PC-3 (cell line): ENCODE measurements at regions not wholly inside any gene's neighbourhood (a gene's known extent, or its start where the extent isn't known, plus 50 kb on each side); places are given as distances from the start of the nearest gene placed in this dataset.

Experiments
- ATAC-seq: fragments of 200-7000 bp; cut with Tn5 transposase; 2 replicates; pipeline ENCODE4 v1.9.1; 2020; ENCODE audit warnings: mild to moderate bottlenecking, moderate library complexity
- BruUV-seq: library from RNA; stranded (reverse); fragments of 400-500 nt; replicated peaks from 2 replicates; lab custom pipeline; 2021; lab: Mats Ljungman, UMichigan
- CTCF ChIA-PET: fragments of 300-600 bp; sonication (Branson Sonifier 250); formaldehyde crosslinking; loops from one replicate; lab custom pipeline; 2022; ENCODE audit warnings: antibody characterized with exemption; lab: Charles Lee
- POLR2A ChIA-PET: fragments of 300-600 bp; sonication (Branson Sonifier 250); formaldehyde crosslinking; loops from one replicate; lab custom pipeline; 2022; ENCODE audit warnings: antibody characterized with exemption; ENCODE audit not compliant: unreplicated experiment; lab: Charles Lee
- DNase-seq: peaks from one replicate; pipeline ENCODE4 v3.0.0-alpha.2; 2015
- H2AFZ ChIP-seq: fragments of 300-600 bp; sonication (generic); 2 replicates; pipeline ENCODE4 v1.6.0; 2016; ENCODE audit warnings: antibody characterized with exemption, low read length
- H3F3A ChIP-seq: fragments of 300-600 bp; sonication (generic); one replicate; pipeline ENCODE4 v1.6.0; 2017; ENCODE audit warnings: antibody characterized with exemption, low read length, control low read depth, mild to moderate bottlenecking; ENCODE audit not compliant: unreplicated experiment
- H3K27ac ChIP-seq: fragments of 300-600 bp; sonication (generic); 2 replicates; pipeline ENCODE4 v1.5.1; 2016; ENCODE audit warnings: mild to moderate bottlenecking, low read length
- H3K27me3 ChIP-seq: fragments of 300-600 bp; sonication (generic); 2 replicates; pipeline ENCODE4 v1.6.1; 2016; ENCODE audit warnings: low read length, mixed read lengths
- H3K36me3 ChIP-seq: fragments of 300-600 bp; sonication (generic); 2 replicates; pipeline ENCODE4 v1.6.1; 2016; ENCODE audit warnings: low read depth, mixed run types, low read length, mixed read lengths
- H3K4me1 ChIP-seq: fragments of 300-600 bp; sonication (generic); 2 replicates; pipeline ENCODE4 v1.5.1; 2016; ENCODE audit warnings: low read length; ENCODE audit not compliant: insufficient read depth
- H3K4me2 ChIP-seq: fragments of 300-600 bp; sonication (generic); 2 replicates; pipeline ENCODE4 v1.6.0; 2016; ENCODE audit warnings: low read length
- H3K4me3 ChIP-seq: fragments of 300-600 bp; sonication (generic); 2 replicates; pipeline ENCODE4 v1.5.1; 2016; ENCODE audit warnings: mild to moderate bottlenecking, low read length, mixed read lengths
- H3K79me2 ChIP-seq: fragments of 300-600 bp; sonication (generic); 2 replicates; pipeline ENCODE4 v1.6.1; 2017; ENCODE audit warnings: low read length, mixed read lengths
- H3K9ac ChIP-seq: fragments of 300-600 bp; sonication (generic); 2 replicates; pipeline ENCODE4 v1.6.0; 2016; ENCODE audit warnings: mild to moderate bottlenecking, low read length
- H3K9me2 ChIP-seq: fragments of 300-600 bp; sonication (generic); replicated peaks from 2 replicates; pipeline ENCODE4 v1.6.1; 2016; ENCODE audit warnings: mixed run types, low read length, mixed read lengths
- H3K9me3 ChIP-seq: fragments of 300-600 bp; sonication (generic); 2 replicates; pipeline ENCODE4 v1.6.1; 2016; ENCODE audit warnings: low read length, mixed read lengths
- H4K20me1 ChIP-seq: fragments of 300-600 bp; sonication (generic); 2 replicates; pipeline ENCODE4 v1.6.1; 2016; ENCODE audit warnings: low read length, mixed read lengths
- CTCF ChIP-seq: fragments of 300-600 bp; sonication (generic); conservative IDR thresholded peaks from 2 replicates; pipeline ENCODE4 v1.5.1; 2017; ENCODE audit warnings: antibody characterized with exemption, low read depth, mild to moderate bottlenecking, low read length
- EZH2 ChIP-seq: fragments of 300-600 bp; sonication (generic); IDR thresholded peaks from one replicate; pipeline ENCODE4 v1.6.1; 2017; ENCODE audit warnings: antibody characterized with exemption, mild to moderate bottlenecking, low read length; ENCODE audit not compliant: unreplicated experiment
- EZH2phosphoT487 ChIP-seq: fragments of 300-600 bp; sonication (generic); IDR thresholded peaks from 2 replicates; pipeline ENCODE4 v1.6.1; 2018; ENCODE audit warnings: mild to moderate bottlenecking, antibody characterized with exemption, low read length, borderline replicate concordance
- intact Hi-C: fragments of 100-400 bp; cut with micrococcal nuclease; formaldehyde crosslinking; loops from 2 replicates; pipeline ENCODE4 v1.9.0; 2023

- ChIA-PET POLR2A (no interaction called here), CTCF (no interaction called here)
- Histone ChIP-seq H3K9ac (no peak overlapping the region), H3K4me3 (no peak overlapping the region), H3K27ac (no peak overlapping the region), H3K79me2 (no peaks in the 10 kb centered on the region), H3K36me3 (no peaks in the 10 kb centered on the region), H2AFZ (no peak overlapping the region), H3K27me3 (peaks cover 28% of the 10 kb centered on the region), H3K4me1 (peaks cover 4% of the 10 kb centered on the region; the same call in 1 of the 2 replicates), H3K9me2 (no peaks in the 10 kb centered on the region), H4K20me1 (no peaks in the 10 kb centered on the region), H3K9me3 (no peaks in the 10 kb centered on the region), H3K4me2 (no peak overlapping the region), H3F3A (no peaks in the 10 kb centered on the region)
- TF ChIP-seq CTCF = no peak
- BruUV-seq = no TSS peak
- ATAC-seq = no peak
- intact Hi-C loops = no loop called here
- no peak for DNase-seq
Observed at GRCh38 chr2:41958775-41959174, 89.0 kb upstream of the PKDCC start.

- Histone ChIP-seq H3K27ac (no peak overlapping the region), H3K4me3 (no peak overlapping the region), H3K79me2 (no peaks in the 10 kb centered on the region), H2AFZ (no peak overlapping the region), H3K9ac (no peak overlapping the region), H3F3A (no peaks in the 10 kb centered on the region), H4K20me1 (no peaks in the 10 kb centered on the region), H3K36me3 (no peaks in the 10 kb centered on the region), H3K4me2 (no peak overlapping the region), H3K4me1 (peaks cover 11% of the 10 kb centered on the region; the same call in 1 of the 2 replicates), H3K27me3 (peaks cover 28% of the 10 kb centered on the region), H3K9me2 (no peaks in the 10 kb centered on the region), H3K9me3 (no peaks in the 10 kb centered on the region)
- no TSS peak for BruUV-seq
- ChIA-PET CTCF (no interaction called here), POLR2A (no interaction called here)
- intact Hi-C loops = no loop called here
- ATAC-seq = no peak
- no peak for TF ChIP-seq EZH2phosphoT487
- DNase-seq = no peak
Observed at GRCh38 chr2:41959760-41960159, 88.1 kb upstream of the PKDCC start.

- Histone ChIP-seq H3K27me3 (peaks cover 28% of the 10 kb centered on the region), H3K4me1 (peaks cover 31% of the 10 kb centered on the region)
- CTCF ChIA-PET = no interaction called here
Observed at GRCh38 chr2:41962922-41963622, 84.7 kb upstream of the PKDCC start.

More at GRCh38 chr2:41962922-41963622, 84.7 kb upstream of the PKDCC start:
- H3K9me3 ChIP-seq = no peaks in the 10 kb centered on the region
- no peaks in the 10 kb centered on the region for H3K79me2 ChIP-seq
- TF ChIP-seq CTCF (no peak), EZH2phosphoT487 (no peak), EZH2 (no peak)
- no peaks in the 10 kb centered on the region for H3F3A ChIP-seq
- H2AFZ ChIP-seq = no peak overlapping the region
- intact Hi-C loops = no loop called here
- ATAC-seq (no peak), DNase-seq (no peak)
- H4K20me1 ChIP-seq = no peaks in the 10 kb centered on the region
- H3K27ac ChIP-seq = no peak overlapping the region
- H3K4me2 ChIP-seq = no peak overlapping the region
- no peak overlapping the region for H3K4me3 ChIP-seq
- no peaks in the 10 kb centered on the region for H3K36me3 ChIP-seq
- POLR2A ChIA-PET = no interaction called here
- no peak overlapping the region for H3K9ac ChIP-seq
- no peaks in the 10 kb centered on the region for H3K9me2 ChIP-seq
- no TSS peak for BruUV-seq
